ENCODE measurements at regions not wholly inside any gene's neighbourhood (a gene's known extent, or its start where the extent isn't known, plus 50 kb on each side); places are given as distances from the start of the nearest gene placed in this dataset.

DNA sequence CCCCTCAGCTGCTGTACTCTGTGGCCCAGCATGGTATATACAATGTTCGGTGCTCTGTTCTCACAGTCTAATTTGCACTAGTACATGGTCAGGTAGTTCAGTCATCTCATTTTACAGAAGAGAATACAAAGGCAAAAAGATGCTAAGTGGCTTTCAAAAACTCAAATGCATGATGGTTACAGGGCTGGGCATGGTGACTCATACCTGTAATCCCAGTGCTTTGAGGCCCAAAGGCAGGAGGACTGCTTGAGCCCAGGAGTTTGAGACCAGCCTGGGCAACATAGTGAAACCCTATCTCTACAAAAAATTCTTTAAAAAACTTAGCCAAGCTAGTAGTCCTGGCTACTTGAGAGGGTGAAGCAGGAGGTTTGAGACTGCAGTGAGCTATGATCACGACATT is 210.5 kb upstream of the KIT start:
- no peak for TF ChIP-seq SP140L (CRISPR knock-in tag; IDR thresholded peaks at IDR 0.05; ENCODE audit: borderline replicate concordance)
- TF ChIP-seq, protein P1, sequence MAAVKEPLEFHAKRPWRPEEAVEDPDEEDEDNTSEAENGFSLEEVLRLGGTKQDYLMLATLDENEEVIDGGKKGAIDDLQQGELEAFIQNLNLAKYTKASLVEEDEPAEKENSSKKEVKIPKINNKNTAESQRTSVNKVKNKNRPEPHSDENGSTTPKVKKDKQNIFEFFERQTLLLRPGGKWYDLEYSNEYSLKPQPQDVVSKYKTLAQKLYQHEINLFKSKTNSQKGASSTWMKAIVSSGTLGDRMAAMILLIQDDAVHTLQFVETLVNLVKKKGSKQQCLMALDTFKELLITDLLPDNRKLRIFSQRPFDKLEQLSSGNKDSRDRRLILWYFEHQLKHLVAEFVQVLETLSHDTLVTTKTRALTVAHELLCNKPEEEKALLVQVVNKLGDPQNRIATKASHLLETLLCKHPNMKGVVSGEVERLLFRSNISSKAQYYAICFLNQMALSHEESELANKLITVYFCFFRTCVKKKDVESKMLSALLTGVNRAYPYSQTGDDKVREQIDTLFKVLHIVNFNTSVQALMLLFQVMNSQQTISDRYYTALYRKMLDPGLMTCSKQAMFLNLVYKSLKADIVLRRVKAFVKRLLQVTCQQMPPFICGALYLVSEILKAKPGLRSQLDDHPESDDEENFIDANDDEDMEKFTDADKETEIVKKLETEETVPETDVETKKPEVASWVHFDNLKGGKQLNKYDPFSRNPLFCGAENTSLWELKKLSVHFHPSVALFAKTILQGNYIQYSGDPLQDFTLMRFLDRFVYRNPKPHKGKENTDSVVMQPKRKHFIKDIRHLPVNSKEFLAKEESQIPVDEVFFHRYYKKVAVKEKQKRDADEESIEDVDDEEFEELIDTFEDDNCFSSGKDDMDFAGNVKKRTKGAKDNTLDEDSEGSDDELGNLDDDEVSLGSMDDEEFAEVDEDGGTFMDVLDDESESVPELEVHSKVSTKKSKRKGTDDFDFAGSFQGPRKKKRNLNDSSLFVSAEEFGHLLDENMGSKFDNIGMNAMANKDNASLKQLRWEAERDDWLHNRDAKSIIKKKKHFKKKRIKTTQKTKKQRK (IDR thresholded peaks at IDR 0.05; ENCODE audit: low read length), result no peak
- TF ChIP-seq ELF4 (CRISPR knock-in tag; IDR thresholded peaks at IDR 0.05; ENCODE audit: borderline replicate concordance), result no peak
- TF ChIP-seq NCOA2 (CRISPR knock-in tag; IDR thresholded peaks at IDR 0.05), result no peak
- TF ChIP-seq RAD21 (CRISPR knock-in tag; IDR thresholded peaks at IDR 0.05), result no peak
